ENCODE measurements at regions not wholly inside any gene's neighbourhood (a gene's known extent, or its start where the extent isn't known, plus 50 kb on each side); places are given as distances from the start of the nearest gene placed in this dataset.

DNA sequence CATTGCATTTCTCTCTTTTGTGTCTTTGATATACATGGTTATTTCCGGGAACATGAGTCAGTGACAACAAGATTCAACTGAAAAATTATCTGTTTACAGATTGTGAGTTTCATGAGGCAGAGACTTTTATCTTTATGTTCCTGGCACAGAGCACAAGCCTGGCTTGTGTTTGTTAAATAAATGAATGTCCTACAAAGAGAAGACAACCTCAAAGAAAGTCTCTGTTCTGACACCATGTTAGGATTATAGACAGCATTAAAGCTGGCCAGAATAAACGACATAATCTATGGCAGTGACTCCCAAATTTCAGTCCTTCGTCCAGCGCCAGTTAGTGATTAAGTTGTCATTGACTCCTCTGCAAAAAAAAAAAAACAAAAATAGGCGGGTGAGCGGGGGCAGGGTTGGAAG lies 97.4 kb upstream of the DNAJC10 start:
- TF ChIP-seq POLR2A (IDR thresholded peaks at IDR 0.05) (no peak), CTCF (IDR thresholded peaks at IDR 0.05) (no peak), POLR2AphosphoS5 (IDR thresholded peaks at IDR 0.05) (no peak)

All from gastroesophageal sphincter (tissue), 3 donors.